Heart left ventricle (tissue), 13 donors: ENCODE measurements at regions not wholly inside any gene's neighbourhood (a gene's known extent, or its start where the extent isn't known, plus 50 kb on each side); places are given as distances from the start of the nearest gene placed in this dataset.

Experiments used
- POLR2A ChIP-seq, 2 donors: fragments of 450-650 bp; IDR thresholded peaks; one replicate each; pipeline ENCODE4 v1.6.1; 2017; ENCODE audit warnings: antibody characterized with exemption in 2 of 2, mild to moderate bottlenecking in 2 of 2, moderate library complexity in 2 of 2
- TF ChIP-seq, protein P1 (sequence below), 12 donors: fragments of 200-600 bp; sonication (generic) in 4 of 12; IDR thresholded peaks; one replicate each; pipeline versions ENCODE4 v1.5.0 to v1.8.0; 2018 to 2022; ENCODE audit warnings: antibody characterized with exemption in 12 of 12, mild to moderate bottlenecking in 5 of 12
- donor health status: ischemic (EF 13 %, LVEDD 7.1; RV severe dilation, severe dysfunction).
- donor health status: DM: no; HTN: yes; CAD: no.
- donor health status: DM: no; HTN: no; CAD: no.
- donor health status: ischemic (EF 25% LVEDD 6.9; RV normal size, moderate dysfunction).
- donor health status: ischemic (EF 25% LVEDD 5.7; RV mildly dilated, moderate dysfunction).
- donor health status: ischemic (EF 35%, LVEDD 5.7; RV mildly dilated, moderate dysfunction).
- donor health status: nonischemic (EF 11% LVEDD 7.7; RV severe dilation, severe dysfunction).
- donor health status: DM: yes; HTN: yes; CAD: no.
- donor health status: PGD.
- donor health status: ischemic (EF 29% LVEDD 5.4; RV normal size, mild dysfunction).
- donor health status: nonischemic (EF 23%, LVEDD 6.1; RV moderate dilation, normal function).

DNA sequence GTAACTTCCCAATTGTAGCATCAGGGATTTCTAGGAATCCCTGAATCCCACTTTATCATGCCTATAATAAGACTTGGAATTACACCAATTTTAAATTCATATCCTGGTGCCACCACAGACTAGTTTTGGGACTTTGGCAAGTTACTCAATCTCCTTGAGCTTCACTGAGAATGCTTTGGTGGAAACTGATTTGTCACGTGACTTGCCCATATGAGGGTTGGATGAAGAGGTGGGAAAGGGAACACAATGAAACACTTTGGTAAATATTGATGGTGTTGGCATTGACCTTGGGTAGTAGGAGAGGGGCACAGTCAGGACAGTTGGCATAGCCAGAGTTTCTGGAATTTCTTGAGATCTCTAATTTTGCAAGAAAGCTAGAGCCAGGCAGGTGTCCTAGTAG is 452.2 kb downstream of the SLC4A3 start:
- TF ChIP-seq, protein P1, sequence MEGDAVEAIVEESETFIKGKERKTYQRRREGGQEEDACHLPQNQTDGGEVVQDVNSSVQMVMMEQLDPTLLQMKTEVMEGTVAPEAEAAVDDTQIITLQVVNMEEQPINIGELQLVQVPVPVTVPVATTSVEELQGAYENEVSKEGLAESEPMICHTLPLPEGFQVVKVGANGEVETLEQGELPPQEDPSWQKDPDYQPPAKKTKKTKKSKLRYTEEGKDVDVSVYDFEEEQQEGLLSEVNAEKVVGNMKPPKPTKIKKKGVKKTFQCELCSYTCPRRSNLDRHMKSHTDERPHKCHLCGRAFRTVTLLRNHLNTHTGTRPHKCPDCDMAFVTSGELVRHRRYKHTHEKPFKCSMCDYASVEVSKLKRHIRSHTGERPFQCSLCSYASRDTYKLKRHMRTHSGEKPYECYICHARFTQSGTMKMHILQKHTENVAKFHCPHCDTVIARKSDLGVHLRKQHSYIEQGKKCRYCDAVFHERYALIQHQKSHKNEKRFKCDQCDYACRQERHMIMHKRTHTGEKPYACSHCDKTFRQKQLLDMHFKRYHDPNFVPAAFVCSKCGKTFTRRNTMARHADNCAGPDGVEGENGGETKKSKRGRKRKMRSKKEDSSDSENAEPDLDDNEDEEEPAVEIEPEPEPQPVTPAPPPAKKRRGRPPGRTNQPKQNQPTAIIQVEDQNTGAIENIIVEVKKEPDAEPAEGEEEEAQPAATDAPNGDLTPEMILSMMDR (IDR thresholded peaks at IDR 0.05): no peak
- TF ChIP-seq POLR2A (IDR thresholded peaks at IDR 0.05): no peak
